ENCODE measurements at regions not wholly inside any gene's neighbourhood (a gene's known extent, or its start where the extent isn't known, plus 50 kb on each side); places are given as distances from the start of the nearest gene placed in this dataset.

GRCh38 chr1:60598041-60598910 is 484.1 kb upstream of the NFIA start:
- Histone ChIP-seq H3K27ac (no peak overlapping the region), H3K9ac (ENCODE audit: low read depth in 2 of 2, low read length in 2 of 2) (no peak overlapping the region), H3K27me3 (no peaks in the 10 kb centered on the region), H3K4me3 (no peak overlapping the region), H3K36me3 (no peaks in the 10 kb centered on the region), H3K4me1 (no peaks in the 10 kb centered on the region), H3K9me3 (no peaks in the 10 kb centered on the region)
- intact Hi-C loops (cut with DNase I), result no loop called here
- TF ChIP-seq CTCF (IDR thresholded peaks at IDR 0.05), result no peak
- no peak for DNase-seq

- Histone ChIP-seq H3K36me3 (no peaks in the 10 kb centered on the region), H3K27me3 (no peaks in the 10 kb centered on the region), H3K4me3 (no peak overlapping the region), H3K27ac (no peak overlapping the region), H3K9ac (ENCODE audit: low read depth in 2 of 2, low read length in 2 of 2) (no peak overlapping the region), H3K9me3 (no peaks in the 10 kb centered on the region), H3K4me1 (no peaks in the 10 kb centered on the region)
- DNase-seq, result no peak
- no peak for TF ChIP-seq CTCF (IDR thresholded peaks at IDR 0.05)
- intact Hi-C loops (cut with DNase I), result no loop called here
Observed at GRCh38 chr1:60596791-60597750, 485.3 kb upstream of the NFIA start.

- Histone ChIP-seq H3K9me3 (no peaks in the 10 kb centered on the region), H3K27ac (no peak overlapping the region), H3K9ac (ENCODE audit: low read depth in 2 of 2, low read length in 2 of 2) (no peak overlapping the region), H3K4me1 (no peaks in the 10 kb centered on the region), H3K27me3 (no peaks in the 10 kb centered on the region), H3K36me3 (no peaks in the 10 kb centered on the region), H3K4me3 (no peak overlapping the region)
- no peak for DNase-seq
- TF ChIP-seq CTCF (IDR thresholded peaks at IDR 0.05), result no peak
- intact Hi-C loops (cut with DNase I), result no loop called here
Observed at GRCh38 chr1:60591583-60591982, 490.8 kb upstream of the NFIA start.

- Histone ChIP-seq H3K9me3 (no peaks in the 10 kb centered on the region), H3K27me3 (no peaks in the 10 kb centered on the region), H3K27ac (no peak overlapping the region), H3K36me3 (no peaks in the 10 kb centered on the region), H3K4me1 (no peaks in the 10 kb centered on the region), H3K4me3 (no peak overlapping the region), H3K9ac (ENCODE audit: low read depth in 2 of 2, low read length in 2 of 2) (no peak overlapping the region)
- intact Hi-C loops (cut with DNase I), result no loop called here
- no peak for DNase-seq
- no peak for TF ChIP-seq CTCF (IDR thresholded peaks at IDR 0.05)
Observed at GRCh38 chr1:60589916-60590315, 492.4 kb upstream of the NFIA start.

- no peak overlapping the region for H3K27ac ChIP-seq
- intact Hi-C loops (cut with DNase I), result no loop called here
- H3K9me3 ChIP-seq, result no peaks in the 10 kb centered on the region
- no peak overlapping the region for H3K4me3 ChIP-seq
- no peak for DNase-seq
- H3K4me1 ChIP-seq, result no peaks in the 10 kb centered on the region
- H3K9ac ChIP-seq (ENCODE audit: low read depth in 2 of 2, low read length in 2 of 2), result no peak overlapping the region
- H3K36me3 ChIP-seq, result no peaks in the 10 kb centered on the region
- H3K27me3 ChIP-seq, result no peaks in the 10 kb centered on the region
- TF ChIP-seq CTCF (IDR thresholded peaks at IDR 0.05), result no peak
Observed at GRCh38 chr1:60589046-60589748, 493.2 kb upstream of the NFIA start.
